GM18505 (cell line): ENCODE measurements at regions not wholly inside any gene's neighbourhood (a gene's known extent, or its start where the extent isn't known, plus 50 kb on each side); places are given as distances from the start of the nearest gene placed in this dataset.

Experiments used
- ATAC-seq: cut with Tn5 transposase; IDR thresholded peaks from one replicate; pipeline ENCODE4 v1.9.1; 2021; ENCODE audit not compliant: unreplicated experiment
- POLR2A ChIP-seq: IDR thresholded peaks from 4 replicates; pipeline ENCODE4 v1.6.1; 2011; ENCODE audit warnings: borderline replicate concordance; ENCODE audit not compliant: insufficient read depth, insufficient read length; ENCODE audit errors: extremely low read depth

DNA sequence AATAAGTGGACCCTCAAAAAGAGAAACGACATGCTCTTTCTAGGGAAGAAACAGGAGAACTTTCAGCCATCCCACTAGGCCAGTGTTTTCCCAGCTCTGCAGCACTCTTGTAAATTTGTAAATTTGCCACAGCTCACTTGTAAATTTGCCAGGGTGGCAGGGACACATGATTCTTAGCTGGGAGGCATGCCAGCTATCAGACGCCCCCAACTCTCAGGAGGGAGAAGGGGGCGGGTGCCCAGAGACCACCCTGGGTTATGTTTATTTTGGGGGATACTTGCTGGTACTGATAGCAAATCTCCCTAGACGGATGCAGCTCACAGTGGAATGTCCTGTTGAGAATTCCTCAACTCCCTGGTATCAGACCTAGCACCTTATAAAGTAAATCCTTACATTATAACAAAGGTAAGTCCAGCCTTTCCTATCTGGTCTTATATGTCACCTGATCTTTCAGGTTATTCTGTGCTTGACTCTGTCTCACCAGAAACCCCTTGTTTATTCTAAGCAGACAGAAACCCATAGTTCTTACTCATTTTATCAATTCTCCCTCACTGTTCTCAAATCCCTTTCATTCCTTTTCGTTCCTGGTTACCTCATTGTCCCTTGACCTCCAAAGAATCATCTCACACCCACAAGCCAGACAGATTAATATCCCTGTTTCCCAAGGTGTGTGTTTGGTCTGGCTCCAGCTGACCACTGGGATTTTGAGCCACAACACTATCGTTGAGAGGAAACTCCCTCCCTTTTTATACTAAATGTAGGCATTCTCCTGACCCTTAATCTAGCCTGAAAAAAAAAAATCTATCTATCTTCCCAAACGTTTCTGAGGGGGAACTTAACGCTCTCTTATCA is 69.3 kb upstream of the HMGA2 start:
- ATAC-seq: no peak
- TF ChIP-seq POLR2A: no peak

DNA sequence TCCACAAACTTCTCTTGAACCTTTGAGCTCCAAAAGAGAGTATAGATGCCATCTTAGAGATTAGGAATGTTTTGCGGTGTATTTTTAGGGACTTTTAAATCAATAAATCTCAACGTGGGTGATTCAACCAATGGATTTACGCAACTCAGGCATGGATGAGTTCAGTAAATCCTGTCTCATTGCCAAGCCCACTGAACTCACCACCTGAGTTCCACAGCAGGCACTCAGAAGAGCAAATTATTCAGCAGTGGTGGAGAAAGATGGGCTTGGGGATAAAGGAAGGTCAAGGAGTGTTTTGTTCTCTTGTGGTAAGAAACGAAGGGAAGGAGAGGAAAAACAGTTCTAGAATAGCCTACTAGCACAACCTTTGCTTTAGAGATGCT is 68.7 kb upstream of the HMGA2 start:
- no peak for ATAC-seq
- TF ChIP-seq POLR2A: no peak

- TF ChIP-seq POLR2A: no peak
- no peak for ATAC-seq
Measured at GRCh38 chr12:65756267-65756666, 68.0 kb upstream of the HMGA2 start.

- TF ChIP-seq POLR2A: no peak
- ATAC-seq: peak; percentile 97
Measured at GRCh38 chr12:65756956-65757511, 67.2 kb upstream of the HMGA2 start.

- no peak for TF ChIP-seq POLR2A
- ATAC-seq: no peak
Measured at GRCh38 chr12:65758401-65758800, 65.9 kb upstream of the HMGA2 start.

- no peak for TF ChIP-seq POLR2A
- no peak for ATAC-seq
Measured at GRCh38 chr12:65759735-65760134, 64.5 kb upstream of the HMGA2 start.

DNA sequence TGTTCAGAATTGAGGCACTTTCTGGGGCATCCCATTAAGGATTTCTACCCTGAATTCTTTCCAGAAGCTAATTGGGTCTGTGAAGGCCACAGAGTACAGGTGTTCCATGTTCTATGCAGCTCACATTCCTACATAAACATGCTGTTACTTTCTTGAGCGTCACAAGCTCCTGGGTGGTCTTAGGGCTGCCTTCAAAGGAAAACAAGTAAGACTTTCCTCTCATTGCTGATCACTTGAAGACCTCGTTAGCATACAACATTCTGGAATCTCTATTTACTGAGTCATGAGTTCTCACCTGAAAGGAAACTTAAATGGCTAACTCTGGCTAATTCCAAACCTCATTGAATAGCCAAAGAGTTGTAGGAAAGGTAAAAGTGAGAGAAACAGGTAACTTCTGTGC is 63.0 kb upstream of the HMGA2 start:
- TF ChIP-seq POLR2A: no peak
- no peak for ATAC-seq

- no peak for TF ChIP-seq POLR2A
- no peak for ATAC-seq
Measured at GRCh38 chr12:65764325-65764724, 60.0 kb upstream of the HMGA2 start.

DNA sequence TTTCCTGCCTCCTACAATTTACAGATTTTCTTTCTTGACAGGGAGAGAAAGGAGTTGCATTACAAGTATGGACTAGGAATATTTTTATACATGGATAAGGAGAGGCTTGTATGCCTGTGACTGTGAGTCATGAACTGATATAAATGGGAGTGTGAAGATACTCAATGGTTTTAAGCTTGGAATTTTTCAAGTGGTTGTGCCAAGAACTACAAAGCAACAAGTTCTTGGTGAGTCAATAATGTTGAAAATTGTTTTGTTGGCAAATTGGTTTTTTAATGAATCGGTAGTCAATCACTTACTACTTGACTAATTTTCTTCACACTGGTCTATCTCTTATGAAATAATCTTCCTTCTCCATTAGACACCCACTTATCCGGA is 58.9 kb upstream of the HMGA2 start:
- no peak for ATAC-seq
- TF ChIP-seq POLR2A: no peak

DNA sequence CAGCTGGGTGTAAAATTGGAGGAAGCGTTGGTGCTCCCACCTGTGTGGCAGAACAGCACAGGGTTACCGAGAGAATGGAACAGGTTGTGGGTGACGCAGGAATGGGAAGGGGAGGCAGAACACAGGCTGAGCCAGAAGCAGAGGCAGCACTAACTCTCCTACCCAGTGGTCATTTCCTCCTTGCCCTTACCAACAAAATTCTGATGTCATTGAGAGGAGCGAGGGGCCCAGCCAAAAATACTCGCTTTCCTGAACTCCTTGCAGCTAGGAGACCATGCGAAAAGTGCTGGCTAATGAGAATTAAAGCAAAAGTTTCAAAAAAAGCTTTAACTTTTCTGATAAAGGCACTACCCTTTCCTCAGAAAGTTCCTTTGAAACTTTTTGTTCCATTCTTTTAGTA is 54.4 kb upstream of the HMGA2 start:
- no peak for ATAC-seq
- no peak for TF ChIP-seq POLR2A
